ENCODE measurements at regions not wholly inside any gene's neighbourhood (a gene's known extent, or its start where the extent isn't known, plus 50 kb on each side); places are given as distances from the start of the nearest gene placed in this dataset.

DNA sequence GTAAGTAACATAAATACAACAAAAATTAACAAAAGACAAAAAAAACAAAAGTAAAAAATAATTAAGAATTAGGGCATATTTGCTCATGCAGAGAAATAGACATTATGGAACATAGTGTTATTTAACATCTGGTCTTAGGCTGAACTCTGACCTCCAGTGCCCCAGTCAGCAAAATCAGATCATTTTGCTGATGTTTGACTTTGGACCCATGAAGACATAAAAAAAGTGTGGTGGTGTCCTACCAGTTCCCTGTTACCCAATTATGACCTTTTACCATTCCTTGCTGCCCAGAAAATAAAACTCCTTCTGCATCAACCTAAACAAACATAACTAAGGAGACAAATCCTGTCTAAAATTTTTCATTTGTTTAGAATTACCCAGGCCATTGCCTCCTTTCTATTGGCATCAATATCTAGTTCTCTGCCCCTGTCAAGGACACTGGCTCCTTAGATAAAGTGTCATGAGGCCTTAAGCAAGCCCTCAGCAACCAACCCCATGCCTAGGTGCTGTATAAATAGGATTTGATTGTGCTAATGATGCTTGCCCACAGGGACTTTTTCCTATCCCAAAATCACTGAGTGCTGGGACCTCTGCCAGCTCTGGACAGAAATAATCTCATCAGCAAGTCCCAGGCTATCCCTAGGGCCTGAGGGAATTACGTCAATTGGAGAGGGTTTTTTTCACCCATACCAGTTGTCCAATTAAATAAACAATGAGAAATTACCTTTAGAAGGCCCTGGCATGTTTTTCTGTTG lies 334.5 kb upstream of the UMPS start:
- DNase-seq (ENCODE audit: low read depth): no peak
- TF ChIP-seq, protein P1, sequence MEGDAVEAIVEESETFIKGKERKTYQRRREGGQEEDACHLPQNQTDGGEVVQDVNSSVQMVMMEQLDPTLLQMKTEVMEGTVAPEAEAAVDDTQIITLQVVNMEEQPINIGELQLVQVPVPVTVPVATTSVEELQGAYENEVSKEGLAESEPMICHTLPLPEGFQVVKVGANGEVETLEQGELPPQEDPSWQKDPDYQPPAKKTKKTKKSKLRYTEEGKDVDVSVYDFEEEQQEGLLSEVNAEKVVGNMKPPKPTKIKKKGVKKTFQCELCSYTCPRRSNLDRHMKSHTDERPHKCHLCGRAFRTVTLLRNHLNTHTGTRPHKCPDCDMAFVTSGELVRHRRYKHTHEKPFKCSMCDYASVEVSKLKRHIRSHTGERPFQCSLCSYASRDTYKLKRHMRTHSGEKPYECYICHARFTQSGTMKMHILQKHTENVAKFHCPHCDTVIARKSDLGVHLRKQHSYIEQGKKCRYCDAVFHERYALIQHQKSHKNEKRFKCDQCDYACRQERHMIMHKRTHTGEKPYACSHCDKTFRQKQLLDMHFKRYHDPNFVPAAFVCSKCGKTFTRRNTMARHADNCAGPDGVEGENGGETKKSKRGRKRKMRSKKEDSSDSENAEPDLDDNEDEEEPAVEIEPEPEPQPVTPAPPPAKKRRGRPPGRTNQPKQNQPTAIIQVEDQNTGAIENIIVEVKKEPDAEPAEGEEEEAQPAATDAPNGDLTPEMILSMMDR (IDR thresholded peaks at IDR 0.05; ENCODE audit: insufficient read depth, low read depth, low read length, missing control alignments): no peak
- H3K4me3 ChIP-seq (ENCODE audit: low read depth, low read length): no peak overlapping the region

DNA sequence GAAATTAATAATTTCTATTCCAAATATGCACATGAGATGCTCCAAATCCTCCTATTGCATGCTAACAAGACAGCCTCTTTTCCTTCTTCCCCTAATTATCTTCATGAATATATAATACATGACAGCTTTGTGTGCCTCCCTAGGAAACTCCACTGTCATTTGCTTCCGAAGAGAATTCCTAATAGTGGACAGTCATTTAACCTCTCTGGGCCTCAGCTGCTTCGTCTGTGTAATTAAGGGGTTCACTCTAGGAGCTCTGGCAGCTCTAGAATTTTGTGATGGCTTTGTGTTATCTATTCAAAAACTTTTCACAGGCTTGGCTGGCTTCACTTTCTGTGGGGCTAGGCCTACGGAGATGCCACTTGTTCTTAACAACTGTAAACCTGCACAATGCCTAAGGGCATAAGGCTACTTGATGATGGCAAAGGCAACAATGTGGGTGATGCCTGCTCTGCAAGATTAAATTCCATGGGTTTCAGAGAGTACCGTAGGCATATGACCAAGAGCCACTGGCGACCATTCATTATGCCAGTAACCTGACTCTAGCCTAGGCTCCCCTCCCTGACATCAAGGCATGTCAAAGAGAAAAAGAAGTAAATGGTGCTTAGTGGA lies 333.8 kb upstream of the UMPS start:
- DNase-seq (ENCODE audit: low read depth): no peak
- no peak overlapping the region for H3K4me3 ChIP-seq (ENCODE audit: low read depth, low read length)
- TF ChIP-seq, protein P1 (IDR thresholded peaks at IDR 0.05; ENCODE audit: insufficient read depth, low read depth, low read length, missing control alignments): no peak

GRCh38 chr3:124397088-124397487 lies 333.2 kb upstream of the UMPS start:
- TF ChIP-seq, protein P1 (IDR thresholded peaks at IDR 0.05; ENCODE audit: insufficient read depth, low read depth, low read length, missing control alignments): no peak
- DNase-seq (ENCODE audit: low read depth): no peak
- H3K4me3 ChIP-seq (ENCODE audit: low read depth, low read length): no peak overlapping the region

DNA sequence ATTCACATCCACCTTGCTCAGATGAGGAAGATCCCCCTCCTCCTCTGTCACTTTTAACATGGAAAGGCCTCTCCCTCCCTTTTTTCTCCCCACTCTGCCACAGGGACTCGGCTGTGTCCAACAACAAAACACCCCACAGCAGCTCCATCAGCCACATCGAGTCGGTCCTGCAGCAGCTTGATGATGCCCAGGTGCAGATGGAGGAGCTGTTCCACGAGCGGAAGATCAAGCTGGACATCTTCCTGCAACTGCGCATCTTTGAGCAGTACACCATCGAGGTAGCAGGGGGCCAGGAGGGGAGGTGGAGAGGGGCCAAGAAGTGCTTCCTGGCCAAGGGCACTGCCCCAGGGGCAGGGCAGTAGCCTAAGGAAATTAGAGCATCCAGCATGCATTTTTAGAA lies 331.7 kb upstream of the UMPS start:
- TF ChIP-seq, protein P1 (IDR thresholded peaks at IDR 0.05; ENCODE audit: insufficient read depth, low read depth, low read length, missing control alignments): no peak
- no peak for DNase-seq (ENCODE audit: low read depth)
- H3K4me3 ChIP-seq (ENCODE audit: low read depth, low read length): no peak overlapping the region

- DNase-seq (ENCODE audit: low read depth): no peak
- no peak overlapping the region for H3K4me3 ChIP-seq (ENCODE audit: low read depth, low read length)
- TF ChIP-seq, protein P1 (IDR thresholded peaks at IDR 0.05; ENCODE audit: insufficient read depth, low read depth, low read length, missing control alignments): no peak
Measured at GRCh38 chr3:124401843-124402242, 328.4 kb upstream of the UMPS start.

DNA sequence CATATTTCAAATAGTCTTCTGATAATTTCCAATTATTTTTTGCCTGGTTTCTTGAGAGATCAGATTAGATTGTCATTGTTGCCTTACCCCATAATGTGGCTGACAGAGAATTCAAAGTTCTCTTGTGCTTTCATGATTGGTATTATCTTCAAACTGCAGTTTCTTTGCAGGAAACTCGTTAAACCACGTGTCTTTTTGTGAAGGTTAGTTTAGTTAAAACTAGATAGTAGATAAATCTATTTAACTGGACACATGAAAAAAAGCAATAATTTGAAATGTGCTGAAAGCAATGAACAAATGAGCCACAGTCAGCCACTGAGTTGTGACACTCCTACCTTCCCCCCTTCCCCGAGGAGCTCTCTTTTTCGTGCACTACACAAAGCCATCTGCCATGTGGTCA lies 327.5 kb upstream of the UMPS start:
- no peak overlapping the region for H3K4me3 ChIP-seq (ENCODE audit: low read depth, low read length)
- DNase-seq (ENCODE audit: low read depth): no peak
- TF ChIP-seq, protein P1 (IDR thresholded peaks at IDR 0.05; ENCODE audit: insufficient read depth, low read depth, low read length, missing control alignments): no peak
